ENCODE measurements at regions not wholly inside any gene's neighbourhood (a gene's known extent, or its start where the extent isn't known, plus 50 kb on each side); places are given as distances from the start of the nearest gene placed in this dataset.

- TF ChIP-seq CTCF (IDR thresholded peaks at IDR 0.05) (no peak), POLR2A (IDR thresholded peaks at IDR 0.05) (no peak), POLR2AphosphoS5 (IDR thresholded peaks at IDR 0.05) (no peak)
Observed at GRCh38 chr2:226678422-226678821, 121.2 kb downstream of the IRS1 start.
